SIG-M5 treated with dmso at 0.1 percent for 504 hours (cell line): ENCODE measurements at regions not wholly inside any gene's neighbourhood (a gene's known extent, or its start where the extent isn't known, plus 50 kb on each side); places are given as distances from the start of the nearest gene placed in this dataset.
A peak's percentile ranks its signal among the peaks of the same experiment; 100 is the strongest.
"Not testable (repeated sequence)": the region's sequence is repeated elsewhere in the genome, so short reads cannot be mapped to it uniquely, and the experiment has no call there.

Experiments used
- DNase-seq: peaks from one replicate; lab custom pipeline; 2025; ENCODE audit not compliant: unreplicated experiment; lab: John Stamatoyannopoulos, UW

GRCh38 chr9:124124729-124125650 is 113.4 kb downstream of the LHX2 start:
- no peak for DNase-seq

GRCh38 chr9:124125651-124125977 is 114.0 kb downstream of the LHX2 start:
- DNase-seq: no peak

- DNase-seq: peak; percentile 58
These were observed 115.4 kb downstream of the LHX2 start for GRCh38 chr9:124126648-124127646.

- no peak for DNase-seq
These were observed 117.1 kb downstream of the LHX2 start for GRCh38 chr9:124128568-124129166.

GRCh38 chr9:124130277-124131075 is 118.9 kb downstream of the LHX2 start:
- no peak for DNase-seq

- not testable (repeated sequence) for DNase-seq
These were observed 120.0 kb downstream of the LHX2 start for GRCh38 chr9:124131518-124131917.

- DNase-seq: no peak
These were observed 121.1 kb downstream of the LHX2 start for GRCh38 chr9:124132671-124133147.

- DNase-seq: peak; percentile 30
These were observed 122.2 kb downstream of the LHX2 start for GRCh38 chr9:124133727-124134126.

- DNase-seq: no peak
These were observed 123.0 kb downstream of the LHX2 start for GRCh38 chr9:124134526-124134925.

- no peak for DNase-seq
These were observed 121.9 kb upstream of the NEK6 start for GRCh38 chr9:124135813-124136365.

- no peak for DNase-seq
These were observed 120.5 kb upstream of the NEK6 start for GRCh38 chr9:124137009-124137943.

GRCh38 chr9:124137944-124138335 is 119.8 kb upstream of the NEK6 start:
- no peak for DNase-seq

GRCh38 chr9:124139001-124139400 is 118.7 kb upstream of the NEK6 start:
- DNase-seq: no peak

GRCh38 chr9:124140941-124141568 is 116.7 kb upstream of the NEK6 start:
- no peak for DNase-seq

GRCh38 chr9:124144561-124145123 is 113.1 kb upstream of the NEK6 start:
- not testable (repeated sequence) for DNase-seq

GRCh38 chr9:124146031-124146561 is 111.7 kb upstream of the NEK6 start:
- DNase-seq: no peak

GRCh38 chr9:124149992-124150391 is 107.8 kb upstream of the NEK6 start:
- DNase-seq: no peak

- no peak for DNase-seq
These were observed 93.9 kb upstream of the NEK6 start for GRCh38 chr9:124163760-124164255.
